CD1c-positive myeloid dendritic cell (primary cell): ENCODE measurements at regions not wholly inside any gene's neighbourhood (a gene's known extent, or its start where the extent isn't known, plus 50 kb on each side); places are given as distances from the start of the nearest gene placed in this dataset.
"Not testable (repeated sequence)": the region's sequence is repeated elsewhere in the genome, so short reads cannot be mapped to it uniquely, and the experiment has no call there.

ENCODE experiments used
- DNase-seq: peaks from one replicate; pipeline ENCODE4 v3.0.0-alpha.2; 2016; ENCODE audit errors: extremely low spot score

GRCh38 chr4:22630161-22630975, 62.4 kb upstream of the GBA3 start:
- not testable (repeated sequence) for DNase-seq

GRCh38 chr4:22631167-22631566, 61.6 kb upstream of the GBA3 start:
- DNase-seq, result not testable (repeated sequence)

- DNase-seq, result no peak
Observed at GRCh38 chr4:22634541-22635181, 58.1 kb upstream of the GBA3 start.

- not testable (repeated sequence) for DNase-seq
Observed at GRCh38 chr4:22635182-22635549, 57.6 kb upstream of the GBA3 start.

GRCh38 chr4:22635692-22636091, 57.0 kb upstream of the GBA3 start:
- no peak for DNase-seq

- no peak for DNase-seq
Observed at GRCh38 chr4:22637306-22637705, 55.4 kb upstream of the GBA3 start.
